Heart right ventricle (tissue), 16 donors: ENCODE measurements at regions not wholly inside any gene's neighbourhood (a gene's known extent, or its start where the extent isn't known, plus 50 kb on each side); places are given as distances from the start of the nearest gene placed in this dataset.

Experiments
- ATAC-seq, 8 donors: fragments of 200-7000 bp; cut with Tn5 transposase; one replicate each; pipeline ENCODE4 v1.9.1; 2020; ENCODE audit warnings: mild to moderate bottlenecking in 8 of 8, moderate library complexity in 8 of 8, moderate number of reproducible peaks in 1 of 8
- DNase-seq, 2 donors: peaks; one replicate each; pipeline ENCODE4 v3.0.0-alpha.2; 2020
- H3K27ac ChIP-seq, 10 donors: fragments of 200-600 bp; sonication (generic) in 2 of 10; one replicate each; pipeline versions ENCODE4 v1.5.0 to v1.8.0; 2020 to 2022; ENCODE audit warnings: mild to moderate bottlenecking in 3 of 10
- H3K27me3 ChIP-seq, 7 donors: fragments of 200-600 bp; one replicate each; pipeline ENCODE4 v1.8.0; 2021 to 2022; ENCODE audit warnings: mild to moderate bottlenecking in 2 of 7
- H3K36me3 ChIP-seq, 9 donors: fragments of 200-600 bp; sonication (generic) in 1 of 9; one replicate each; pipeline versions ENCODE4 v1.5.0 to v1.8.0; 2020 to 2022; ENCODE audit warnings: mild to moderate bottlenecking in 2 of 9
- H3K4me1 ChIP-seq, 9 donors: fragments of 200-600 bp; sonication (generic) in 1 of 9; one replicate each; pipeline versions ENCODE4 v1.5.0 to v1.8.0; 2020 to 2022; ENCODE audit warnings: mild to moderate bottlenecking in 4 of 9
- H3K4me3 ChIP-seq, 10 donors: fragments of 200-600 bp; sonication (generic) in 2 of 10; one replicate each; pipeline versions ENCODE4 v1.5.0 to v1.8.0; 2020 to 2022; ENCODE audit warnings: mild to moderate bottlenecking in 7 of 10, moderate library complexity in 2 of 10
- H3K9me3 ChIP-seq, 11 donors: fragments of 200-600 bp in 10 of 11; sonication (generic) in 2 of 11; one replicate each; pipeline versions ENCODE4 v1.5.0 to v1.8.0; 2013 to 2022; ENCODE audit warnings: mild to moderate bottlenecking in 2 of 11, control low read depth in 1 of 11, moderate library complexity in 1 of 11
- CTCF ChIP-seq, 9 donors: fragments of 200-600 bp; sonication (generic) in 2 of 9; IDR thresholded peaks; one replicate each; pipeline versions ENCODE4 v1.5.0 to v1.8.0; 2021 to 2022; ENCODE audit warnings: antibody characterized with exemption in 9 of 9, mild to moderate bottlenecking in 5 of 9, moderate library complexity in 1 of 9
- WGBS, 2 donors: extraction: QIAGEN DNeasy Blood & Tissue Kit; methylation state at CpG; one replicate each; pipeline ENCODE4 v1.1.7; 2013; ENCODE audit warnings: inconsistent platforms in 1 of 2; 5-methylcytosine and 5-hydroxymethylcytosine counted together
- intact Hi-C, 10 donors: fragments of 100-400 bp; cut with DNase I; formaldehyde crosslinking; loops; one replicate each; pipeline versions ENCODE4 v1.11.1 to v1.14.2; 2022
- donor health status: Arrhythmogenic right ventricular cardiomyopathy.
- donor health status: ischemic (EF 13 %, LVEDD 7.1; RV severe dilation, severe dysfunction).
- donor health status: healthy with polysubstance abuse.
- donor health status: DM: no; HTN: yes; CAD: no.
- donor health status: DM: no; HTN: no; CAD: no.
- donor health status: ischemic (EF 25% LVEDD 6.9; RV normal size, moderate dysfunction).
- donor health status: ischemic (EF 25% LVEDD 5.7; RV mildly dilated, moderate dysfunction).
- donor health status: healthy.
- donor health status: DM: yes; HTN: yes; CAD: no.
- donor health status: Ischemic cardiomyopathy.
- donor health status: ischemic (EF 35%, LVEDD 5.7; RV mildly dilated, moderate dysfunction).
- donor health status: nonischemic (EF 11% LVEDD 7.7; RV severe dilation, severe dysfunction).
- donor health status: DM: yes; HTN: yes; CAD: no.
- donor health status: PGD.
- donor health status: ischemic (EF 29% LVEDD 5.4; RV normal size, mild dysfunction).
- donor health status: nonischemic (EF 23%, LVEDD 6.1; RV moderate dilation, normal function).

GRCh38 chr4:165634766-165635165 lies 238.3 kb upstream of the TLL1 start:
- no peak for TF ChIP-seq CTCF (IDR thresholded peaks at IDR 0.05)

GRCh38 chr4:165635381-165635780 lies 237.7 kb upstream of the TLL1 start:
- Histone ChIP-seq H3K9me3 (peaks cover 0 to 38% (median 9%) of the 10 kb centered on the region in 11 donors), H3K27me3 (no peaks in the 10 kb centered on the region), H3K4me3 (no peak overlapping the region), H3K27ac (no peak overlapping the region), H3K4me1 (peaks cover 0 to 19% (median 3%) of the 10 kb centered on the region in 9 donors), H3K36me3 (no peaks in the 10 kb centered on the region)
- intact Hi-C loops: no loop called here
- ATAC-seq (no peak), DNase-seq (no peak)
- no peak for TF ChIP-seq CTCF (IDR thresholded peaks at IDR 0.05)
- WGBS, 2 donors: 85 to 100% methylated on average over 1 of the region's 1 CpG

More at GRCh38 chr4:165634766-165635165, 238.3 kb upstream of the TLL1 start:
- no peaks in the 10 kb centered on the region for H3K36me3 ChIP-seq
- no peak overlapping the region for H3K4me3 ChIP-seq
- ATAC-seq: no peak
- peaks cover 0 to 38% (median 9%) of the 10 kb centered on the region in 11 donors for H3K9me3 ChIP-seq
- peaks cover 0 to 19% (median 3%) of the 10 kb centered on the region in 9 donors for H3K4me1 ChIP-seq
- no peaks in the 10 kb centered on the region for H3K27me3 ChIP-seq
- no peak for DNase-seq
- intact Hi-C loops: loop anchor here in 1 of 10 donors (5.0 kb wide), 1 partner anchor 52 kb away; no protein-coding TSS in a partner anchor
- H3K27ac ChIP-seq: no peak overlapping the region

- Histone ChIP-seq H3K9me3 (peaks cover 0 to 38% (median 9%) of the 10 kb centered on the region in 11 donors), H3K27ac (no peak overlapping the region), H3K4me3 (no peak overlapping the region), H3K36me3 (no peaks in the 10 kb centered on the region), H3K4me1 (peaks cover 0 to 17% (median 3%) of the 10 kb centered on the region in 9 donors), H3K27me3 (no peaks in the 10 kb centered on the region)
- ATAC-seq (no peak), DNase-seq (no peak)
- TF ChIP-seq CTCF (IDR thresholded peaks at IDR 0.05): no peak
- intact Hi-C loops: no loop called here
- WGBS, 2 donors: 81 to 83% methylated on average over 2 of the region's 2 CpGs
Measured at GRCh38 chr4:165635951-165636350, 237.1 kb upstream of the TLL1 start.

GRCh38 chr4:165651901-165652300 lies 221.1 kb upstream of the TLL1 start:
- H3K36me3 ChIP-seq: no peaks in the 10 kb centered on the region
- H3K27me3 ChIP-seq: no peaks in the 10 kb centered on the region
- ATAC-seq (no peak), DNase-seq (no peak)
- H3K4me1 ChIP-seq: no peaks in the 10 kb centered on the region
- no peak overlapping the region for H3K4me3 ChIP-seq
- 84 to 96% methylated on average over 1 of the region's 1 CpG for WGBS, 2 donors
- peaks cover 0 to 27% (median 10%) of the 10 kb centered on the region in 11 donors for H3K9me3 ChIP-seq
- intact Hi-C loops: no loop called here
- no peak overlapping the region for H3K27ac ChIP-seq
- TF ChIP-seq CTCF (IDR thresholded peaks at IDR 0.05): no peak
